ENCODE measurements at regions not wholly inside any gene's neighbourhood (a gene's known extent, or its start where the extent isn't known, plus 50 kb on each side); places are given as distances from the start of the nearest gene placed in this dataset.

- TF ChIP-seq, protein P1, sequence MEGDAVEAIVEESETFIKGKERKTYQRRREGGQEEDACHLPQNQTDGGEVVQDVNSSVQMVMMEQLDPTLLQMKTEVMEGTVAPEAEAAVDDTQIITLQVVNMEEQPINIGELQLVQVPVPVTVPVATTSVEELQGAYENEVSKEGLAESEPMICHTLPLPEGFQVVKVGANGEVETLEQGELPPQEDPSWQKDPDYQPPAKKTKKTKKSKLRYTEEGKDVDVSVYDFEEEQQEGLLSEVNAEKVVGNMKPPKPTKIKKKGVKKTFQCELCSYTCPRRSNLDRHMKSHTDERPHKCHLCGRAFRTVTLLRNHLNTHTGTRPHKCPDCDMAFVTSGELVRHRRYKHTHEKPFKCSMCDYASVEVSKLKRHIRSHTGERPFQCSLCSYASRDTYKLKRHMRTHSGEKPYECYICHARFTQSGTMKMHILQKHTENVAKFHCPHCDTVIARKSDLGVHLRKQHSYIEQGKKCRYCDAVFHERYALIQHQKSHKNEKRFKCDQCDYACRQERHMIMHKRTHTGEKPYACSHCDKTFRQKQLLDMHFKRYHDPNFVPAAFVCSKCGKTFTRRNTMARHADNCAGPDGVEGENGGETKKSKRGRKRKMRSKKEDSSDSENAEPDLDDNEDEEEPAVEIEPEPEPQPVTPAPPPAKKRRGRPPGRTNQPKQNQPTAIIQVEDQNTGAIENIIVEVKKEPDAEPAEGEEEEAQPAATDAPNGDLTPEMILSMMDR (IDR thresholded peaks at IDR 0.05): no peak
- Histone ChIP-seq H3K9ac (no peak overlapping the region), H2AFZ (no peak overlapping the region), H3K4me1 (no peaks in the 10 kb centered on the region), H3K27me3 (ENCODE audit: control insufficient read depth, insufficient read depth, low read length) (no peaks in the 10 kb centered on the region), H3K79me2 (no peaks in the 10 kb centered on the region), H3K4me3 (ENCODE audit: low read depth, low read length) (no peak overlapping the region), H3K4me2 (ENCODE audit: low read length) (no peak overlapping the region), H3K9me3 (ENCODE audit: control insufficient read depth, low read length) (no peaks in the 10 kb centered on the region), H3K36me3 (ENCODE audit: control insufficient read depth, insufficient read depth, low read length) (no peaks in the 10 kb centered on the region), H3K27ac (no peak overlapping the region)
Observed at GRCh38 chr7:84589012-84589411, 394.4 kb upstream of the SEMA3A start.

GRCh38 chr7:84583331-84583730 lies 388.7 kb upstream of the SEMA3A start:
- no peak overlapping the region for H3K4me3 ChIP-seq (ENCODE audit: low read depth, low read length)
- H3K27me3 ChIP-seq (ENCODE audit: control insufficient read depth, insufficient read depth, low read length): no peaks in the 10 kb centered on the region
- H3K9me3 ChIP-seq (ENCODE audit: control insufficient read depth, low read length): no peaks in the 10 kb centered on the region
- no peak overlapping the region for H3K4me2 ChIP-seq (ENCODE audit: low read length)
- no peak overlapping the region for H2AFZ ChIP-seq
- no peaks in the 10 kb centered on the region for H3K36me3 ChIP-seq (ENCODE audit: control insufficient read depth, insufficient read depth, low read length)
- no peak overlapping the region for H3K9ac ChIP-seq
- TF ChIP-seq, protein P1 (IDR thresholded peaks at IDR 0.05): no peak
- H3K27ac ChIP-seq: no peak overlapping the region
- H3K4me1 ChIP-seq: no peaks in the 10 kb centered on the region
- no peaks in the 10 kb centered on the region for H3K79me2 ChIP-seq

GRCh38 chr7:84582747-84583146 lies 388.2 kb upstream of the SEMA3A start:
- Histone ChIP-seq H3K4me2 (ENCODE audit: low read length) (no peak overlapping the region), H3K27me3 (ENCODE audit: control insufficient read depth, insufficient read depth, low read length) (no peaks in the 10 kb centered on the region), H3K9me3 (ENCODE audit: control insufficient read depth, low read length) (no peaks in the 10 kb centered on the region), H3K27ac (no peak overlapping the region), H3K4me3 (ENCODE audit: low read depth, low read length) (no peak overlapping the region), H3K9ac (no peak overlapping the region), H3K36me3 (ENCODE audit: control insufficient read depth, insufficient read depth, low read length) (no peaks in the 10 kb centered on the region), H3K79me2 (no peaks in the 10 kb centered on the region), H2AFZ (no peak overlapping the region), H3K4me1 (no peaks in the 10 kb centered on the region)
- TF ChIP-seq, protein P1 (IDR thresholded peaks at IDR 0.05): no peak

DNA sequence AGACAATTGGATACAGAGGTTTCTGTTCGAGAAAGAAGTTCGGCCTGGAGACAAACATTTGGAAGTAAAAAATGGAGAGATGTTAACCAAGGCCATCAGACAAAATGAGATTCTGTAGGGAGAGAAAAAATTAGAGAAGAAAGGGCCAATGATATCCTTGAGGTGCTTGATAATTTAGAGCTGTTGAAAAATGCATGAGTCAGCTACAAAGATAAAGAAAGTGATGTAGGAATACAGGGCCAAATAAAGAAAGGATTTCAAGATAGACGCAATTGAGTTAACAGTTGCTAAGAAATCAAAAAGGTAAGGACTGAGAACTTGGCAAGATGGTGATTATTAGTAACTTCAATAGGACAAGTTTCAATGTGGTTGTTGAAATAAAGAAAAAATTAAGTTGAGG lies 384.2 kb upstream of the SEMA3A start:
- Histone ChIP-seq H3K4me2 (ENCODE audit: low read length) (no peak overlapping the region), H3K79me2 (no peaks in the 10 kb centered on the region), H3K27me3 (ENCODE audit: control insufficient read depth, insufficient read depth, low read length) (no peaks in the 10 kb centered on the region), H3K4me3 (ENCODE audit: low read depth, low read length) (no peak overlapping the region), H3K4me1 (no peaks in the 10 kb centered on the region), H3K36me3 (ENCODE audit: control insufficient read depth, insufficient read depth, low read length) (no peaks in the 10 kb centered on the region), H3K9ac (no peak overlapping the region), H2AFZ (no peak overlapping the region), H3K27ac (no peak overlapping the region), H3K9me3 (ENCODE audit: control insufficient read depth, low read length) (no peaks in the 10 kb centered on the region)
- TF ChIP-seq, protein P1 (IDR thresholded peaks at IDR 0.05): no peak

- H3K9me3 ChIP-seq (ENCODE audit: control insufficient read depth, low read length): no peaks in the 10 kb centered on the region
- no peak overlapping the region for H3K4me2 ChIP-seq (ENCODE audit: low read length)
- TF ChIP-seq, protein P1 (IDR thresholded peaks at IDR 0.05): no peak
- no peak overlapping the region for H3K27ac ChIP-seq
- H2AFZ ChIP-seq: no peak overlapping the region
- no peaks in the 10 kb centered on the region for H3K27me3 ChIP-seq (ENCODE audit: control insufficient read depth, insufficient read depth, low read length)
- H3K79me2 ChIP-seq: no peaks in the 10 kb centered on the region
- H3K4me3 ChIP-seq (ENCODE audit: low read depth, low read length): no peak overlapping the region
- no peak overlapping the region for H3K9ac ChIP-seq
- H3K36me3 ChIP-seq (ENCODE audit: control insufficient read depth, insufficient read depth, low read length): no peaks in the 10 kb centered on the region
- H3K4me1 ChIP-seq: no peaks in the 10 kb centered on the region
Observed at GRCh38 chr7:84568781-84569180, 374.2 kb upstream of the SEMA3A start.

Data from parathyroid adenoma (tissue), 2 donors.